GM19193 (cell line): ENCODE measurements at regions not wholly inside any gene's neighbourhood (a gene's known extent, or its start where the extent isn't known, plus 50 kb on each side); places are given as distances from the start of the nearest gene placed in this dataset.

Experiments used
- POLR2A ChIP-seq: IDR thresholded peaks from 4 replicates; pipeline ENCODE4 v1.6.1; 2011; ENCODE audit not compliant: insufficient read depth, insufficient read length; ENCODE audit errors: extremely low read depth

DNA sequence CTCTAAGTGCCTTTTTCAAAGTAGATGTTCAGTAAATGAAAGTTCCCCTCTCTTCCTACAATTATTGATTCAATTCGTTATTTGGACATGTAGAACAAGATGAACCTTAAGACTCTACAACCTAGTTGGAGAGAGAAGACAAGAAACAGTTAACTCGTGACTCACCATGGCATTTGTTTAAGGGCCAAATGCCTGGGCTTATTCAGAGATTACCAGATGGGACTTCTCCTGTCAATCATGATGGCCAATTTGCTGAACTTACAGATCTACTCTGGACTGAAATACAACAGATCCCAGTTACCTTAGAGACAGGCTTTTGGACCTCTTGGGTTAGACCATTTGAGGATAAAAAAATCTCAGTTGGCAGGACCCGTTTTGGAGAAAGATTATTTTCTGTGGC lies 93.5 kb downstream of the C1orf94 start:
- no peak for TF ChIP-seq POLR2A

DNA sequence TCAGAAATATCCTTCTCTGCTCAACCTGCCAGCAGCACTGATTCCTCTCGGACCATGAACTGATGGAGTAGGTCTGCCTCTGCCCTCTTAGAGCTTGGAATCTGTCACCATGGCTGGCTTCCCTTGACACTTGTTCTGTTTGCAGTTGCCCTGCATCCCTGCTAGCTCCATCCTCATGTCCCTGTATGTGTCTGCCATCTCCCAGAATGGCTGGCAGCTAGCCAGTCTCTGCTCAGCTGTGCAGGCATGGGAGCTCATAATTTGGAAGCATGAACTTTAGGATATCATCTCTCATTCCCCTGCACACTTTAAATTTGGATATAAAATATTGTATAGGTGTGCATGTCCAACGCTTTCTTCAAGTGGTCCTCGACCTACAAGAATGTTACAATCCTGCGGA lies 95.4 kb downstream of the C1orf94 start:
- TF ChIP-seq POLR2A, result no peak

DNA sequence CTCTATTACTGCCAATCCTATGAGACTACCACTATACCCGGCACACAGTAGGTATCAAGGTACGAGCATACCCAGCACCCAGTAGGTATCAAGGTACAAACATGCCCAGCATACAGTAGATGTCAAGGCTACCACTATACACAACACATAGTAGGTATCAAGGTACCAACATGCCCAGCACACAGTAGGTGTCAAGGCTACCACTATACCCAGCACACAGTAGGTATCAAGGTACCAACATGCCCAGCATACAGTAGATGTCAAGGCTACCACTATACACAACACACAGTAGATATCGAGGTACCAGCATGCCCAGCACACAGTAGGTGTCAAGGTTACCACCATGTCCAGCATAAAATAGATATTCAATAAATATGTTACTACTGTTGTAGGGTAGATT lies 98.4 kb downstream of the C1orf94 start:
- no peak for TF ChIP-seq POLR2A

DNA sequence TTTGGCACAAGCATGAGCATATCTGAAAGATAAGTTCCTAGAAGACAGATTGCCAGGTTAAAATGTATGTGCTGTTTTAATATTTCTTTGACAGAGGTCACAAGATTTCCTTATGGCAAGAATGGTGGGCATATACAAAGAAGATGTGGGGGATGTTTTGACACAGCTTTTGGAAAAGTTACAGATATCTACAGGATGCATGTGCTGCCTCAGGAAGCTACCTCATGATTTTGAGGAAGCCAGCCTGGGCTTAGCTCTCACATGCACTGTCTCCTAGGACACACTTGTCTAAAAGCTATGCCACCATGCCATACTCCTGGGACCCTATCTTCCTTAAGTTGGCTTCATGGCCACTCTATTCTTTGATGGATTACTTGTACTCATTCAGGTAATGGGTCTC lies 99.9 kb downstream of the C1orf94 start:
- no peak for TF ChIP-seq POLR2A

DNA sequence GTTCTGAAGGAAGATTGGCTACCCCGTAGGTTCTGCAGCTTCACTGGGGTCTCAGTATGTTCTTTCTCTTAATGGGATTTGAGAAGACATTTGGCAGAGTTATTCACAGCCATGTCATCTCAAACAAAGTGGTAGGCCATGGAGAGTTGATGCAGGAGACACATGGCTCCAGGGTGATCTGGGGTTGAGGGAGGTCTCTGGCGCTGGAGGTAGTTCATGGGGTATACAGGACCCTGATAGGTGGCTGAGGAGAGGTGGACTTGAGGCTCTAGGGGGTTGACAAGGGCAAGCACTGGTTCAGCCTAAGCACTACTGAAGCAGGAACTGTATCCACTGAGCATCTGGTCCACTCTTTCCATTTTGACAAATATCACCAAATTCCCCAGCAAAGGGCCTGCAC lies 100.4 kb downstream of the C1orf94 start:
- TF ChIP-seq POLR2A, result no peak

DNA sequence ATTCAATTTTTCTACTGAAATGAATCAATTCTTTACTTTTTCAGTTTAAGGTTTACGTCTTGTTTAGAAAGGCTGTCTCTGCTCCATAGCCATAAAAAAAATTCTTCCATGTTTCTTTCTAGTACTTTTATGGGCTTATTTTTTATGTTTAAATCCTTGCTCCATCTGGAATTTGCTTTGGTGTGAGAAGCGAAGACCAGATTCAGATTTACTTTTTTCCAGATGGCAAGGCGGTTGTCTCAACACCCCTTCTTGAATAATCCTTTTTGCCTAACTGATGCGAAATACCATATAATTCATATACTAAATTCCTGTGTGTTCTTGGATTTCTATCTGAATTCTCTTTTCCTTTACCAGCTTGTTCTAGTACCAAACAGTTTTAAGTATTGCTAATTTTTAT lies 101.5 kb downstream of the C1orf94 start:
- TF ChIP-seq POLR2A, result no peak

DNA sequence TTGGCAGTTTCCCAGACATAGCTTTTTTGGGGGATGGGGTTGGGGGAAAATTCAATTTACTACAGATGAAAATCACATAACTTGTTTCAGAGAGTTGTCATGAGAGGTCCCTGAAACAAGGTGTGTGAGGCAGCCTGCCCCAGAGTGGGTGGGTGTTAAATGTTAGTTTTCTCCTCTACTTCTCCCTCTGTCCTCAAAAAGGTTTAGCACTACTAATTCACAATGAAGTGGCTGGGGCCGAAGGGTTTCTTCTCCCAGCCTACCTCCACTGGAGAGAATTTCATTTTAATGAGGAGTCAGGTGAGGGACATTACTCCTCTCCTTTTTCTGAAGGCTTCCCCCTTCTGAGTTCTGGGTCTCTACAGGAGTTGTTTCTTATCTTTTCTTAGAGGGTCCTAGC lies 103.3 kb downstream of the C1orf94 start:
- no peak for TF ChIP-seq POLR2A

DNA sequence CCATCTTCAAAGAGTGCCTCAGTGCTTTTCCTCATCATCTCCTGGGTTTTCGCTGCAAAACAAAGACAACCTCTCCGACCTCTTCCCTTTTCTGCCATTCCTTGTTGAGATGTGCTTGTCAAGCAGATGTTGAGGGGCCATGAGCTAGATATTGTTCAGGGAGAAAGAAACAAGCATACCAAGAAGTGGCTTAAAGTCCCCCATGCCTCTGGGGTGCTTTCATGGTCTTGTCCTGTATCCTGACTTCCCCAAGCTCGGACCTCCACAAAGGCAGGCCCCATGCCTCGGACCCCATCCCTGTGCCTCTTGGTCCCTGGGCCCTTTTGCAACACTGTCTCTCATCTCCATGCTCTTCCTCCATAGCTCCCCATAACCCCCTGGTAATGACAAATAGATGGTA lies 103.8 kb downstream of the C1orf94 start:
- TF ChIP-seq POLR2A, result no peak

DNA sequence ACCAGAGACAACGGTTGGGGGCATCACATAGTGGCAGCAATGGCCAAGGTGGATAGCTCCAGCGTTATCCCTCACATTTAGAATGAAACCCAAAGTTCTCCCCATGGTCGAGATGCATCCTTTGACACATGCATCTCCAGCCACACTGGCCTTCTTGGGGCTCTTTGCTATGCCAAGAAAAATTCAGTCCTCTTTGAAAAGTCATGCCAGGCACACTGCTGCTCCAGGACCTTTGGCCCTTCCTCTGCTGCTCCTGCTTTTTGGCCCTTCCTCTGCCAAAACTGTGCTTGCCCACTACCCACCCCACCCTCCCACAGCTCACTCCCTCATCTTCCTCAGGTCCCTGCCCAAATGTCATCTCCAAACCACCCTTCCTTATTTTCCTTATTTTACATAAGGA lies 106.4 kb downstream of the C1orf94 start:
- TF ChIP-seq POLR2A, result no peak

DNA sequence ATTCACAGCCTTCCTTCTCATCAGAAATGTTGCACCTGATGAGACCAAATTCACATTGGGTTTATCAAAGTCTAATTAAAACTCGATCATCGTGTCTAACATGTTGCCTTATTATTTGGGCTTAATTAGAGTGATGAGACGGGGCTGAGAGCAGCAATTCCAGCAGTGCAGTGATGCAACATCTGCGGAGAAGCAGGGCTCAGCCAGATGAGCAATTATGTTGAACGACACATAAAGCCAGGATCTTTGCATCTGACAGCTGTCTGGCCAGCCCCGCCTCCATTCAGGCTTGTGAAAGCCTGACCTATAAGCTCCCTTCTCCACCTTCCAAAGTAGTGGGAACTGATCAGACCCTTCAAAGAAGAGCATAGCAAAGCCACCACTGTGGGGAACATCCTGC lies 109.8 kb downstream of the C1orf94 start:
- TF ChIP-seq POLR2A, result no peak

DNA sequence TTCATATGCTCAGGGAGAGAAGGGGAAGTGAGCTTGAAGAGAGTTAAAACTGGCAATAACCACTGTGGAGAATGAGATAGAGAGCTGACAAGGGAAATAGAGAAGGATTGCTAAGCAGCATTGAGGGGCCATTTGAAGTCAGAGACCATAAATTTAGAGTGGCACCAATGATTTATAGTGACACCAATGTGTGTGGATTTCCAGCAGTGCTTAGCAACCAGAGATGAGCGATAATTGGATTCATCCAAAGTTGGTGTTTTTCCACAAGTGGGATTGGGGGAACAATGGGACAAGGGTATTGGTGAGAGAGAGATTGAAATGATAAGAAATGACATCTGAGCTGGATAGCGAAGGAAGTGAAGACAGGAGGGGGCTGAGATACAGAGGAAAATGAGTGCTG lies 114.1 kb downstream of the C1orf94 start:
- TF ChIP-seq POLR2A, result no peak

DNA sequence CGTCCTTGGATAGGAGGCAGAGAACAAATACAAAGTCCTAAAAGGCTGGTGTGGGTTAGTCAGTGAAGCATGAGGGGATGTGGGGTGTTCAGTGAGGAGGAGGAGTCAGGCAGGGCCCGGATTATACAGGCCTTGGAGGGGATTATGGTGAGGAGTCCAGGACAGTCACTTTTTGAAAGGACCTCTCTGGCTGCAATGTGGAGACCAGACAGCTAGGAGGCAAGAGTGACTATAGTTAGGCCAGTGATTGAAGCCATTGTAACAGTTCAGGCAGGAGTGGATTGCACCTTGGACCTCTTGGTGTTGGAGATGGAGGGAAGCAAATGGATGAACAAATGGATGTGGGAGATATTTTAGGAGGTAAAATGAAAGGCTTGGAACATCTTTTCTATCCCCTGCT lies 115.8 kb downstream of the C1orf94 start:
- no peak for TF ChIP-seq POLR2A

DNA sequence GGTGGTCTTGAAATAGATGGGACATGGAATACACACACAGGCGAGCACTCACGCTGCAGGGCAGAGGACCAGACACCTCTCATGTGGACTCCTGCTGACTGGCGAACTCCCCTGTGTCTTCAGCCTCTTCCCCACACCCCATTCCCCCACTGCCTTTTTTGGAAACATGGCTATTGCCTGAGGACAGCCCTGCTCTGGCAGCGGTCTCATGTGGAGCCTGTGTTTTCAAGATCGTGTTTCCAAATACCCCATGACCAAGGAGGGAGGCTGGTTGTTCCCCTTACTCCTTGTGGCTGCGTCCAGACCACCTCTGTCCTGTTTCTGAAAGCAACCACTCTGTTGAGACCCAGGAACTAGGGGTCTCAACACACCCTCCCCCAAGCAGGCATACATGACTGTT lies 119.4 kb downstream of the C1orf94 start:
- no peak for TF ChIP-seq POLR2A

DNA sequence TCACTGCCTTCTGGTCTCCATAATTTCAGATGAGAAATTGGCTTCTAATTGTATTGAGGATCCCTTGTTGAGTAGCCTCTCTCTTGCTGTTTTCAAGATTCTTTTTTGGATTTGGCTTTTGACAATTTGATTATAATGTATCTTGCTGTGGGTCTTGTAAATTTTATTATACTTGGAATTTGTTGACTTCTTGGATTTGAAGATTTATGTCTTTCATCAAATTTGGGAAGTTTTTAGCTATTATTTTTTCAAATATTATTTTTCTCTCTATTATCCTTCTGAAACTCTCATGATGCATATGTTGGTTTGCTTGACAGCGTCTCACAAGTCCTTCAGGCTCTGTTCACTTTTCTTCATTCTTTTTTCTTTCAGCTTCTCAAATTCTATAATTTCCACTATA lies 126.1 kb downstream of the C1orf94 start:
- TF ChIP-seq POLR2A, result no peak

DNA sequence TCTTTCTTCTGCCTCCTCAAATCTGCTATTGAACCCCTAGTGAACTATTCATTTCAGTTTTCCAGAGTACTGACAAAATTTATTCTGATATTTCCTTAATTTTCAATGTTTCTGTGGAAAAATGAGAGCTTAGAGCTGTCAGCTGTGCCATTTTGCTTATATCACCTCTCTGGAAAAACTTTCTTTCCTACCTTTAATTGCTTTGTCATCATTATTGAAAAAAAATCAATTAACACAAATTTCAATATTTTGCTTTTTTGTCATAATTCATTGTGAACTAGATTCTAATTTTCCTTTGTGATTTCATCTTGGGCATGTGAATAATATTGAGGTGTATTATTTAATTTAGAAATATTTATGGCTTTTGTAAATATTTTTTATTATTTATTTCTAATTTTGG lies 126.5 kb downstream of the C1orf94 start:
- no peak for TF ChIP-seq POLR2A

DNA sequence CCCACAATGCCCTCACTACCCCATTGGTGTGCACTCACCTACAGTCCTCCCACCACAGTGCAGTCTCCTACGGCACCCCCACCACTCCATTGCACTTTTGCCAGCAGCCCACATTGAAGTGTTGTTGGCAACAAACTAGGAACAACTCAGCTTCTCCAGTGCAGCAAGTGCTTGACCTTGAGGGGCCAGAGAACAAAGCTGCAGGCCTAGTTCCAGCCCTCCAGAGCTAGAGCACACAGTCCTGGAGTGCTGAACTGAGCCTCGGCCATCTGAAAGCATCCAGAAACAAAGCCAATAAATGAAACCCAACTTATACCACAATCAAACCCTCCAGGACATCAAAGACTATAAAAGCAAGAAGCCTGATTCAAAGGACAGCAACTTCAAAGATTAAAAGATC lies 129.9 kb downstream of the C1orf94 start:
- no peak for TF ChIP-seq POLR2A

DNA sequence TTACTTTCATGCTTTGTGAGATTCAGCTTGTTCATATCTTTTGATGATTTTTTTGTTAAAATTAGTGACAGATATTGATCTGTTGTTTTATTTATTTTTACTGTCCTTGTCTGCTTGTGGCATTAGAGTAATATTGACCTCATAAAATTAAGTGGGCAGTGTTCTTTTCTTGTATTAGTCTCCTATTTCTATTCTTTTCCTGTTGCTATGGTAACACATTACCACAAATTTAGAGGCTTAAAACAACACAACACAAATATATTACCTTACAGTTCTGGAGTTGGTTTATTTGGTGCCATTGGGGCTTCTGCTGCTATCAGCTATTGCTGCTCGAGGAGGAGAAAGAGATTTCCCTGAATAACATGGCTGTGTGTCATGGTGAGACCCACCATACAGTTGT lies 135.7 kb downstream of the C1orf94 start:
- TF ChIP-seq POLR2A, result no peak

DNA sequence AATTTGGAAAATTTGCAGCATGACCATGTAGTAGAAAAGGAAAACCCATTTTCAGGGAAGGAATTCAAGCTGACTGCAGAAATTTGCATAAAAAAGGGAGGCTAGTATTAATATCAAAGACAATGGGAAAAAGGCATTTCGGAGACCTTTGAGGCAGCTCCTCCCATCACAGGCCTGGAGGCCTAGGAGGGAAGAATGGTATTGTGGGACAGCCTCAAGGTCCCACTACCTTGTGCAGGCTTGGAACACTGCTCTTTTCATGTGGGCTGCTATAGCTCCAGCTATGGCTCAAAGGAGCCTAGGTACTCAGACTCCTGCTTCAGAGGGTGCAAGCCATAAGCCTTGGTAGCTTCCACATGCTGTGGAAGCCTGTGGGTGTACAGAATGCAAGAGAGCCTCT lies 139.3 kb downstream of the C1orf94 start:
- no peak for TF ChIP-seq POLR2A
